OCI-LY1 (cell line): ENCODE measurements at regions not wholly inside any gene's neighbourhood (a gene's known extent, or its start where the extent isn't known, plus 50 kb on each side); places are given as distances from the start of the nearest gene placed in this dataset.

ENCODE experiments used
- H2AFZ ChIP-seq: fragments of 200-600 bp; sonication (generic), shearing (Covaris generic); 2 replicates; pipeline ENCODE4 v1.6.0; 2014; ENCODE audit warnings: antibody characterized with exemption, mild to moderate bottlenecking, low read length
- H3F3A ChIP-seq: fragments of 200-600 bp; sonication (generic), shearing (Covaris generic); 2 replicates; pipeline ENCODE4 v1.6.0; 2014; ENCODE audit warnings: mild to moderate bottlenecking, antibody characterized with exemption, low read length, moderate library complexity; ENCODE audit not compliant: insufficient read depth
- H3K27ac ChIP-seq: fragments of 200-600 bp; sonication (generic); 2 replicates; pipeline ENCODE4 v1.5.1; 2014; ENCODE audit warnings: low read length, mixed run types, mild to moderate bottlenecking, low read depth; ENCODE audit not compliant: poor library complexity, severe bottlenecking
- H3K27me3 ChIP-seq: fragments of 200-600 bp; sonication (generic); 2 replicates; pipeline ENCODE4 v1.6.0; 2014; ENCODE audit warnings: antibody characterized with exemption, mild to moderate bottlenecking, low read length, moderate library complexity; ENCODE audit not compliant: insufficient read depth
- H3K36me3 ChIP-seq: fragments of 200-600 bp; sonication (generic); 2 replicates; pipeline ENCODE4 v1.6.1; 2014; ENCODE audit warnings: mild to moderate bottlenecking, antibody characterized with exemption, low read length, moderate library complexity, mixed read lengths; ENCODE audit not compliant: insufficient read depth
- H3K4me1 ChIP-seq: fragments of 200-600 bp; sonication (generic); 2 replicates; pipeline ENCODE4 v1.5.1; 2014; ENCODE audit warnings: mild to moderate bottlenecking, low read length, moderate library complexity; ENCODE audit not compliant: insufficient read depth, severe bottlenecking
- H3K4me2 ChIP-seq: fragments of 200-600 bp; sonication (generic), shearing (Covaris generic); 2 replicates; pipeline ENCODE4 v1.6.1; 2014; ENCODE audit warnings: low read length
- H3K4me3 ChIP-seq: fragments of 200-600 bp; sonication (generic); 2 replicates; pipeline ENCODE4 v1.5.1; 2014; ENCODE audit warnings: low read length, low read depth, mild to moderate bottlenecking, mixed read lengths; ENCODE audit not compliant: poor library complexity, severe bottlenecking
- H3K79me2 ChIP-seq: fragments of 200-600 bp; shearing (Covaris generic); 2 replicates; pipeline ENCODE4 v1.6.1; 2016; ENCODE audit warnings: mixed run types, low read length, mixed read lengths; ENCODE audit not compliant: insufficient read depth
- H3K9ac ChIP-seq: fragments of 200-600 bp; sonication (generic), shearing (Covaris generic); 2 replicates; pipeline ENCODE4 v1.6.1; 2014; ENCODE audit warnings: mild to moderate bottlenecking, low read length, mixed read lengths
- H3K9me2 ChIP-seq: fragments of 200-600 bp; sonication (generic), shearing (Covaris generic); 2 replicates; pipeline ENCODE4 v1.6.1; 2014; ENCODE audit warnings: low read depth, mild to moderate bottlenecking, low read length, mixed read lengths
- H3K9me3 ChIP-seq: fragments of 200-600 bp; shearing (Covaris generic); 2 replicates; pipeline ENCODE4 v1.6.1; 2014; ENCODE audit warnings: low read length, mixed read lengths
- H4K20me1 ChIP-seq: fragments of 200-600 bp; sonication (generic), shearing (Covaris generic); 2 replicates; pipeline ENCODE4 v1.6.0; 2016; ENCODE audit warnings: mild to moderate bottlenecking, low read length; ENCODE audit not compliant: insufficient read depth
- EZH2 ChIP-seq: fragments of 200-600 bp; sonication (generic), shearing (Covaris generic); IDR thresholded peaks from 2 replicates; pipeline ENCODE4 v1.8.0; 2017; ENCODE audit warnings: borderline replicate concordance, mixed run types, mild to moderate bottlenecking, antibody characterized with exemption, low read length, moderate library complexity, mixed read lengths
- TF ChIP-seq, protein P1 (sequence below): fragments of 200-600 bp; sonication (generic), shearing (Covaris generic); IDR thresholded peaks from 2 replicates; pipeline ENCODE4 v1.5.1; 2017; ENCODE audit warnings: mild to moderate bottlenecking, antibody characterized with exemption, low read length, moderate library complexity, mixed read lengths

DNA sequence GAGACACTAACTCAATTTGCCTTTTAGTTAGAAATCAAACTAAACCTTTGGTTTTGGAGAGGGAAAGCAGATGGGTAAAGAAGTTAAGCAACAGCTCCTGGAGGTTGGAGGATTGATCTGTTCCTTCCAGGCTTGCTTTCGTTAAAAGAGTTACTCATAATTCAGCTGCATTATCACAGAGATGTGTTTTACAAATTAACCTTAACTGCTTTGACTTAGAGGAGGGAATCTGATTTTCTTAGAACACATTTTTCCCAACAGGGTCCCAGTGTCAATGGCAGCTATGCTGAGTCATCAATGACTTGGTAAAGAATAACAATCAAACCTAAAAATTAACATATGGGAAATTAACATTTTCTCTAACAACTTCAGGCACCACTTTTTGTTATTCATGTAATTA is 113.4 kb downstream of the COPS8 start:
- Histone ChIP-seq H3K36me3 (no peaks in the 10 kb centered on the region), H3K27me3 (0 out of 2 replicates have a peak, but pooled peaks cover 7% of the 10 kb centered on the region), H3K4me1 (no peaks in the 10 kb centered on the region), H3K9me3 (no peaks in the 10 kb centered on the region), H3F3A (no peaks in the 10 kb centered on the region), H3K4me2 (no peak overlapping the region), H4K20me1 (no peaks in the 10 kb centered on the region), H2AFZ (no peak overlapping the region), H3K4me3 (no peak overlapping the region), H3K9ac (no peak overlapping the region), H3K27ac (no peak overlapping the region), H3K79me2 (no peaks in the 10 kb centered on the region), H3K9me2 (no peaks in the 10 kb centered on the region)
- TF ChIP-seq EZH2 = no peak
- TF ChIP-seq, protein P1, sequence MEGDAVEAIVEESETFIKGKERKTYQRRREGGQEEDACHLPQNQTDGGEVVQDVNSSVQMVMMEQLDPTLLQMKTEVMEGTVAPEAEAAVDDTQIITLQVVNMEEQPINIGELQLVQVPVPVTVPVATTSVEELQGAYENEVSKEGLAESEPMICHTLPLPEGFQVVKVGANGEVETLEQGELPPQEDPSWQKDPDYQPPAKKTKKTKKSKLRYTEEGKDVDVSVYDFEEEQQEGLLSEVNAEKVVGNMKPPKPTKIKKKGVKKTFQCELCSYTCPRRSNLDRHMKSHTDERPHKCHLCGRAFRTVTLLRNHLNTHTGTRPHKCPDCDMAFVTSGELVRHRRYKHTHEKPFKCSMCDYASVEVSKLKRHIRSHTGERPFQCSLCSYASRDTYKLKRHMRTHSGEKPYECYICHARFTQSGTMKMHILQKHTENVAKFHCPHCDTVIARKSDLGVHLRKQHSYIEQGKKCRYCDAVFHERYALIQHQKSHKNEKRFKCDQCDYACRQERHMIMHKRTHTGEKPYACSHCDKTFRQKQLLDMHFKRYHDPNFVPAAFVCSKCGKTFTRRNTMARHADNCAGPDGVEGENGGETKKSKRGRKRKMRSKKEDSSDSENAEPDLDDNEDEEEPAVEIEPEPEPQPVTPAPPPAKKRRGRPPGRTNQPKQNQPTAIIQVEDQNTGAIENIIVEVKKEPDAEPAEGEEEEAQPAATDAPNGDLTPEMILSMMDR = no peak

DNA sequence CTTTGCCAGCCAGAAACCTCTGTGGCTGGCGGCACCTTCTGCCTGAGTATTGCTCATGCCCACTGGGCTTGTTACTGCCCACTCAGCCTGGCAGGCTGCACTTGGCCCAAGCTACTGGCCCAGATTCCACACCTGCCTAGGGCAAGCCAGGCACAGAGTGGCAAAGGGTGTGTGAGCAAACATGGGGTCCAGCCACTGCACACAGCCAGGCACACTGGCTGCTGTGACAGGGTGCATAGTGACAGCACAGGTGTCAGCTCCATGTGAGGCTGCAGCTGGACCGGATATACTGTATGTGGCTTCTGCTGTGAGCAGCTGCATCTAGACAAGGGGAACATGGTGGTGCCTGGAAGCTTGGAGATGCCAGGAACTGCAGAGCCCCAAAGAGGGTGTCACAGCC is 113.9 kb downstream of the COPS8 start:
- no peak for TF ChIP-seq EZH2
- TF ChIP-seq, protein P1 = no peak
- H3K36me3 ChIP-seq = no peaks in the 10 kb centered on the region
- no peak overlapping the region for H3K4me2 ChIP-seq
- no peaks in the 10 kb centered on the region for H3K4me1 ChIP-seq
- no peaks in the 10 kb centered on the region for H4K20me1 ChIP-seq
- H3K9me2 ChIP-seq = no peaks in the 10 kb centered on the region
- no peak overlapping the region for H3K9ac ChIP-seq
- H3K27me3 ChIP-seq = 0 out of 2 replicates have a peak, but pooled peaks cover 7% of the 10 kb centered on the region
- H3K9me3 ChIP-seq = no peaks in the 10 kb centered on the region
- H3K79me2 ChIP-seq = no peaks in the 10 kb centered on the region
- no peaks in the 10 kb centered on the region for H3F3A ChIP-seq
- no peak overlapping the region for H2AFZ ChIP-seq
- no peak overlapping the region for H3K27ac ChIP-seq
- no peak overlapping the region for H3K4me3 ChIP-seq

DNA sequence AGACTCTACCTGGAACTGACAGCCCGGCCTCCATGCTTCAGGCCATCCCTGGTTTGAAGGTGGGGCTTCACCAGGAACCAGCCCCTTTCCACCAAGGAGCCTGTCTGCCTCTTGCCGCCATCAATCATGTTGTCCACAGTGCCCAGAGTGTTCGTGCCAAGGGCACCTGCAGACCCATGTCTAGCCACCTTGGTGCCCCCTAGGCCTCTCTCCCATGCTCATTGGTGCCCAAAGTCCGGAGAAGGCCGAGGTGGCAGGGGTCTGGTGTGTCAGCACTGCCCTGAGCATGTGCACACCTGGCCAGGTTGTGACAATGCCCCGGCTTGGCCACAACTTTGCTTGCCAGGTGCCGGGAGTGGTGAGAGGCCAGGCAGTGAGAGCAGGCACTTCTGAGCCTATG is 114.8 kb downstream of the COPS8 start:
- Histone ChIP-seq H3K9me3 (no peaks in the 10 kb centered on the region), H2AFZ (no peak overlapping the region), H3F3A (no peaks in the 10 kb centered on the region), H3K9ac (no peak overlapping the region), H4K20me1 (no peaks in the 10 kb centered on the region), H3K9me2 (no peaks in the 10 kb centered on the region), H3K4me1 (no peaks in the 10 kb centered on the region), H3K36me3 (no peaks in the 10 kb centered on the region), H3K79me2 (no peaks in the 10 kb centered on the region), H3K4me2 (no peak overlapping the region), H3K27me3 (0 out of 2 replicates have a peak, but pooled peaks cover 7% of the 10 kb centered on the region), H3K4me3 (no peak overlapping the region), H3K27ac (no peak overlapping the region)
- TF ChIP-seq EZH2 = no peak
- TF ChIP-seq, protein P1 = no peak
